NCI-H146 treated with DMSO at 0.1 percent for 48 hours (cell line): ENCODE measurements at regions not wholly inside any gene's neighbourhood (a gene's known extent, or its start where the extent isn't known, plus 50 kb on each side); places are given as distances from the start of the nearest gene placed in this dataset.

Experiments
- DNase-seq: peaks from one replicate; lab custom pipeline; 2025; ENCODE audit not compliant: unreplicated experiment; lab: John Stamatoyannopoulos, UW

GRCh38 chr13:107139006-107139405, 571.1 kb upstream of the ARGLU1 start:
- no peak for DNase-seq

- no peak for DNase-seq
Observed at GRCh38 chr13:107138486-107138885, 570.5 kb upstream of the ARGLU1 start.

- no peak for DNase-seq
Observed at GRCh38 chr13:107133950-107134349, 566.0 kb upstream of the ARGLU1 start.

- no peak for DNase-seq
Observed at GRCh38 chr13:107130566-107130965, 562.6 kb upstream of the ARGLU1 start.

GRCh38 chr13:107124730-107125129, 556.8 kb upstream of the ARGLU1 start:
- no peak for DNase-seq

- DNase-seq: peak; percentile 27
Observed at GRCh38 chr13:107124129-107124718, 556.3 kb upstream of the ARGLU1 start.

- no peak for DNase-seq
Observed at GRCh38 chr13:107121793-107122192, 553.9 kb upstream of the ARGLU1 start.

GRCh38 chr13:107119989-107120881, 552.3 kb upstream of the ARGLU1 start:
- no peak for DNase-seq

GRCh38 chr13:107118506-107118905, 550.6 kb upstream of the ARGLU1 start:
- no peak for DNase-seq

- no peak for DNase-seq
Observed at GRCh38 chr13:107117327-107118012, 549.5 kb upstream of the ARGLU1 start.

GRCh38 chr13:107113387-107113786, 545.5 kb upstream of the ARGLU1 start:
- DNase-seq: no peak

- no peak for DNase-seq
Observed at GRCh38 chr13:107111248-107111647, 543.3 kb upstream of the ARGLU1 start.

- peak; percentile 19 for DNase-seq
Observed at GRCh38 chr13:107104631-107105030, 536.7 kb upstream of the ARGLU1 start.

GRCh38 chr13:107102676-107103075, 534.7 kb upstream of the ARGLU1 start:
- no peak for DNase-seq

- no peak for DNase-seq
Observed at GRCh38 chr13:107099661-107100060, 531.7 kb upstream of the ARGLU1 start.

GRCh38 chr13:107097916-107098315, 530.0 kb upstream of the ARGLU1 start:
- peak; percentile 14 for DNase-seq

GRCh38 chr13:107095876-107096275, 527.9 kb upstream of the ARGLU1 start:
- no peak for DNase-seq

- no peak for DNase-seq
Observed at GRCh38 chr13:107091861-107092260, 523.9 kb upstream of the ARGLU1 start.

- DNase-seq: no peak
Observed at GRCh38 chr13:107091428-107091827, 523.5 kb upstream of the ARGLU1 start.

- no peak for DNase-seq
Observed at GRCh38 chr13:107088061-107088460, 520.1 kb upstream of the ARGLU1 start.

- DNase-seq: no peak
Observed at GRCh38 chr13:107079423-107080049, 511.6 kb upstream of the ARGLU1 start.
